HG03095 (cell line): ENCODE measurements at regions not wholly inside any gene's neighbourhood (a gene's known extent, or its start where the extent isn't known, plus 50 kb on each side); places are given as distances from the start of the nearest gene placed in this dataset.
A peak's percentile ranks its signal among the peaks of the same experiment; 100 is the strongest.

Experiments
- ATAC-seq: cut with Tn5 transposase; IDR thresholded peaks from one replicate; pipeline ENCODE4 v1.9.1; 2021; ENCODE audit warnings: moderate library complexity; ENCODE audit not compliant: unreplicated experiment

DNA sequence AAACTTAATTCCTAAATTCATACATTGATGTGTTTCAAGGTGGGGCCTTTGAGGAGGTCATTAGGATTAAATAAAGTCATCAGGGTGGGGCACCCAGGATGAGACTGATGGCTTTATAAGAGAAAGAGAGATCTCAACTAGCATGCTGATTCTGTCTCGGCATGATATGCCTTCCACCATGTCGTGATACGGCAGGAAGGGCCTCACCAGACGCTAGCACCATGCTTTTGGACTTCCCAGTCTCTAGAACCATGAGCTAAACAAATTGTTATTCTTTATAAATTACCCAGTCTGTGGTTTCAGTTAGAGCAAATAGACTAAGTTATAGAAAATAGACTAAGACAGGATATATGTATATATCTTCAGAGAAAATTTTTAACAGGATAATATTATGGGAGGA is 759.6 kb downstream of the MED13L start:
- ATAC-seq, result no peak

GRCh38 chr12:115511986-115512711 is 765.3 kb downstream of the MED13L start:
- ATAC-seq, result no peak

- ATAC-seq, result no peak
These were observed 766.2 kb downstream of the MED13L start for GRCh38 chr12:115511305-115511704.

GRCh38 chr12:115508990-115509389 is 768.5 kb downstream of the MED13L start:
- no peak for ATAC-seq

GRCh38 chr12:115507951-115508722 is 769.4 kb downstream of the MED13L start:
- no peak for ATAC-seq

GRCh38 chr12:115507560-115507889 is 770.0 kb downstream of the MED13L start:
- no peak for ATAC-seq

GRCh38 chr12:115506822-115507559 is 770.5 kb downstream of the MED13L start:
- no peak for ATAC-seq

GRCh38 chr12:115504306-115505290 is 772.9 kb downstream of the MED13L start:
- ATAC-seq, result peak; percentile 86

GRCh38 chr12:115500872-115501271 is 776.6 kb downstream of the MED13L start:
- ATAC-seq, result no peak

DNA sequence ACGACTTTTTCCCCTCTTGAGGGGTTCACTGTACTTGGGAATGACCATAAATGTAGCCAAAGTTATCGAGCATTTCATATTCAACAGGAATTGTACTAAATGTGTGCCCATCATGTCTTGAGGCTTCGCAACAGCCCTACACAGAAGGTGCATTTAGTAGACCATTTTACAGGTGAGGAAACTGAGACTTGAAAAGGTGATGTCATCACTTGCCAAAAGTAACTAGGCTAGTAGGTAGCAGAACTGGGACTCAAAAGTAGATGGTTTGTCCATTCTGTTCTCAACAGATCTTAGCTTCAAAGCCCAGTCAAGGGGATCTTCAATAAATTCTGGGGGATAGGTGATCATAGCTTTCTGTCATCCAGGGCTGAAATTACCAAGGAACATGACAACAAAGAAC is 782.2 kb downstream of the MED13L start:
- no peak for ATAC-seq

DNA sequence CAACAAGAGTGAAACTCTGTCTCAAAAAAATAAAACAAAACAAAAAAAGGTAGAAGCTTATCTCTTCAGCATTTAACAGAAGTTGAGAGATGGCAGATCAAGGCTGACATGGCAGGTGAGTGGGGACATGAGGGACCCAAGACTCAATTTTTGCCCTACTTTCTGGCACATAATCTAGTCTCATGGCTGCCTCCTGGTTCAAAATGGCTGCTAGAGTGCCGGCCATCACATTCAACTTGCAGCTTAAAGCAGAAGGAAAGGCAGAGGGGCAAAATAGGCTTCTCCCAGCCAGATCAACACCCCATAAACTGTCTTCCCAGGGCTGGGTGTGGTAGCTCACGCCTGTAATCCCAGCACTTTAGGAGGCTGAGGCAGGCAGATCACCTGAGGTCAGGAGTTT is 784.9 kb downstream of the MED13L start:
- ATAC-seq, result no peak

GRCh38 chr12:115491511-115492250 is 785.8 kb downstream of the MED13L start:
- no peak for ATAC-seq

DNA sequence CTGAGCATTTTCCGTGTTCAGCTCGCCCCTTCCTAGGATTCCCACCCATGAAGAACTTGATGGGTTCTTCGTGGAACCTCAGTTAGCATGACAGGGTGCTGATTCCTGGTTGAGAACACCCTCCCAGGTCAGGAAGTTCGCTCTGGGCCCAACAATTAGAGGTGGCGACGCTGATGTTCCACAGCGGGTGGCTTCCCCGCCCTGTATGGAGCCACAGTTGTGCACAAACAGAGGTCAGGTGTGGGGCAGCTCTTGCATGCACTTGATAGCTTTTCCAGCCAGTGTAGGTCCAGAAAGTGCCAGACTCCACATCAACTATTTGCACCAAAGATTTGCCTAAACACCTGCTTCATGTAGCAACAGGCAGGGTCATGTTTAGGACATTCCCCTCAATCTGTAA is 788.2 kb downstream of the MED13L start:
- no peak for ATAC-seq

- ATAC-seq, result no peak
These were observed 791.5 kb downstream of the MED13L start for GRCh38 chr12:115485967-115486366.

GRCh38 chr12:115485503-115485902 is 792.0 kb downstream of the MED13L start:
- ATAC-seq, result no peak

GRCh38 chr12:115482943-115483342 is 794.5 kb downstream of the MED13L start:
- ATAC-seq, result no peak

DNA sequence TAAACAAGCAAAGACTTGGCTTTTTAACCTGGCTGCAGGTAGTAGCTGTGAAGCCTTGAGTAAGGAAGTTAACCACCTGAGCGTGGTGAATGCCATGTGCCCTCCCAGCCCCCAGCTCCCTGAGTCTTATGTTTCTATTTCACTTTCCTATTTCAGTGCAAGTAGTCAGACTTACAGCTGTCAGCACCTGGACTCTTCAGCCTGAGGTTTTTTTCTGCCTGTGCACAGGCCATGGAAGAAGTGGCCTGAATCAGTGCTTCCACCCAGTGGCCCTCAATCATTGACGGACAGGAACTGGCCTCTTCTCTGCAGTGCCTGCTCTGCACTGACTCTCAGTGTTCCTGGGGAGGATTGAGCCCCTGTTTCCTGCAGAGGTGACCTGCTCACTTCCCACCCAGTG is 796.4 kb downstream of the MED13L start:
- ATAC-seq, result peak; percentile 73

DNA sequence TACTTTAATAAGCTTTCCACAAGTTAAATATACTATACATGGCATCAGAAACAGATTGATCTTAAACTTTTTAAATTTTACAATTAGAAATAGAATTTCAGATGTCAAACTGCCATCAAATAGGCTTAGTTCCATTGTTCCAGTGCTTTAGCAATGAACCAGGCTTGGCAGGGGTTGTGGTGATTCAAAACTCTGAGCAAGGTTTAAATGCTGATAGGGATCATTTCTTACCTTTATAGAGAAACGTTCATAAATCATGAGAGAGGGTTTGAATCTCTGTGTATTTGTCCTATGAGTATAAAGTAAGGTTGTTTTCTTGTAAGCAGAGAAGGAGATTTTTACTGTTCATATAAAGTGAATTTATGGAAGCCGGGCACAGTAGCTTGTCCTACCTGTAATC is 794.5 kb upstream of the TBX3 start:
- ATAC-seq, result no peak

GRCh38 chr12:115474539-115475353 is 790.8 kb upstream of the TBX3 start:
- ATAC-seq, result no peak
